HG03135 (cell line): ENCODE measurements at regions not wholly inside any gene's neighbourhood (a gene's known extent, or its start where the extent isn't known, plus 50 kb on each side); places are given as distances from the start of the nearest gene placed in this dataset.
A peak's percentile ranks its signal among the peaks of the same experiment; 100 is the strongest.

ENCODE experiments used
- ATAC-seq: cut with Tn5 transposase; IDR thresholded peaks from one replicate; pipeline ENCODE4 v1.9.1; 2021; ENCODE audit warnings: mild to moderate bottlenecking, moderate library complexity; ENCODE audit not compliant: unreplicated experiment

DNA sequence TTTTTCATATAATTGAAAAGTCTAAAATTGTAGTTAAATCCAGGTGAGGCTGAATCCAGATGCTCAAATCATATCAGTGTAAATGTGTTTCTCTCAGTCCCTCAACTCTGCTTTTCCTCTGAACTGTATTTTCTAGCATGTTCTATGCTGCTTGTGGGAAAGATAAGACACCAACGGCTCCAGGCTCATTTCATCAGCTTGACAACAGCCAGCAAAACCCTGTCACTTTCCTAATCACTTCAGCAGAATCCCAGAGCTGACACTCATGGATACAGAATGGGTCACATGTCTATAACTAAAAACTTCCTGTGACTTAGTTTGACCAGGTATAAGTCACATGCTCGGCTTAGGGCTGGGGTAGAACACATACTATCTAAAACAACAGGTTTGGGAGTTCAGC, 179.4 kb upstream of the ADRA1B start:
- no peak for ATAC-seq

DNA sequence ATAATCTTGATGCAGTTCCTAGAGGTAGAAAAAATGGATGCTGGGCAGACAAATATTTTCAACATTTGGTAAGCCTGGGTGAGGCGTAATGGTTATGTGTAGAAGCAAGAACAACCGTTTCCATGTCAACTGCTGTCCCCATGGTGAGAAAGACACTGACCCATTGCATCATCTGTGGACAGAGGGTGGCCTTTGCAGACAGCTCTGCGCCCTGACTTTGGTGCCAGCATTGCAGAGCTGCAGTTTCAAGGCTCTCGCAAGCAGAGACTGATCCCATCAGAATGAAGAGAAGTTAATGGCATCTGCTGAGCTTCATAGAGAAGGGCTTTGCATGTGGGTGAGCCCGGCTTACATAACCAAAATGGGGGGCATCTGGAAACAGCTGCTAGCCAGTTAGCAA, 179.0 kb upstream of the ADRA1B start:
- no peak for ATAC-seq

DNA sequence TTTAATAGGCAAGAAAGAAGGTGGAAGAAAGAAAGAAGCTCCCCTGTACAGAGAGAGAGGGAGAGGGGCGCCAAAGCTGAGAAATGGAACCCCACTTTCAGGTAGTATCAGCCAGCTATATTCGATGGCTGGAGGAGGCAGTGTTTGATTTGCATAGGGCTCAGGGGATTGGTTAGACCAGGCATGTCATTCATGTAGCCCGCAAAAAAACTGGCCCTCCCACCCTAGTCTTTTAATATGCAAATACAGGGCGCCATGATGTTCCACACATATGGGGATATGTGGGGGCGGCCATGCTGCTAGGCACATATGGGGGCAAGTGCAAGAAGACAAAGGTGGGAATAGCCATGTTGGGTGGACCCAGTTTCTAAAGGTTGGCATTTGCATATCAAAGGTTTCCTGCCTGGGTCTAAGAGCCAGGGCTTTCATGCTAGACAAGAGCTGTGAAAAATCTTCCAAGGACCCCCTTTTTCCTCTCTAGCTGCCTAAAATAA, 174.4 kb upstream of the ADRA1B start:
- ATAC-seq: no peak

DNA sequence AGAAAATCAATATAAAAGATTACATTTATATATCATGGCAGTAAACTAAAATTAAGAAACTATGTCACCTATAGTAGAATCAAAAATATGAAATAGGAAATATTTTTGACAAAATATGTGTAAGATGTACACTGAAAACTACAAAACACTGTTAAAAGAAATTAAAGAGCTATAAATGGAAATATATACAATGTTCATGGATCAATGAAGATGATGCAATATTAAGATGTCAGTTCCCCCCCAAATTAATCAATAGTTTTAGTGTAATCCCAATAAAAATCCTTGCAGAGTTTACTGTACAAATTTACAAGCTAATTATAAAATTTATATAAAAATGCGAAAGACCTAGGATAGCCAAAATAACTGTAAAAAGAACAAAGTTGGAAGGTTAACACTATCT, 173.0 kb upstream of the ADRA1B start:
- no peak for ATAC-seq

DNA sequence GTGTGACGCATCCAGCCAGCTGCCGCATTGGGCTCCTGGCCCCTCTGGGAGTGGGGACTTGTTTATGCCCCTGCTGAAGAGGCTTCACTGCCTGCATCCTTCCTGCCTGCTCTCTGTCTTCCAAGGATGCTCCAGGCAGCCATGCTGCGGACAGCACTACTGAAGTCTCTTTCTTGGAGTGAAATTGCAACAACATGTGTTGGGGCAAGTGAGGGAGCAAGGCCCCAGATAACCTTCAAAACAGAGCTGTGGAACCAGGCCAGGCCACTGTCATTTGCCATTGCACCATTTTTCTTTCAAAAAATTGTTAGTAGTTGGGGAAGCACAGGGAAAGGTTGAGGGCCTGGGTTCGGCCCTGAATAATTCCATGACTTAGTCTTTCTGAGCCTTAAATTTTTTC, 169.6 kb upstream of the ADRA1B start:
- no peak for ATAC-seq

- ATAC-seq: no peak
Measured at GRCh38 chr5:159749146-159749545, 167.1 kb upstream of the ADRA1B start.

GRCh38 chr5:159750226-159750625, 166.1 kb upstream of the ADRA1B start:
- ATAC-seq: no peak

GRCh38 chr5:159751459-159751858, 164.8 kb upstream of the ADRA1B start:
- ATAC-seq: no peak

DNA sequence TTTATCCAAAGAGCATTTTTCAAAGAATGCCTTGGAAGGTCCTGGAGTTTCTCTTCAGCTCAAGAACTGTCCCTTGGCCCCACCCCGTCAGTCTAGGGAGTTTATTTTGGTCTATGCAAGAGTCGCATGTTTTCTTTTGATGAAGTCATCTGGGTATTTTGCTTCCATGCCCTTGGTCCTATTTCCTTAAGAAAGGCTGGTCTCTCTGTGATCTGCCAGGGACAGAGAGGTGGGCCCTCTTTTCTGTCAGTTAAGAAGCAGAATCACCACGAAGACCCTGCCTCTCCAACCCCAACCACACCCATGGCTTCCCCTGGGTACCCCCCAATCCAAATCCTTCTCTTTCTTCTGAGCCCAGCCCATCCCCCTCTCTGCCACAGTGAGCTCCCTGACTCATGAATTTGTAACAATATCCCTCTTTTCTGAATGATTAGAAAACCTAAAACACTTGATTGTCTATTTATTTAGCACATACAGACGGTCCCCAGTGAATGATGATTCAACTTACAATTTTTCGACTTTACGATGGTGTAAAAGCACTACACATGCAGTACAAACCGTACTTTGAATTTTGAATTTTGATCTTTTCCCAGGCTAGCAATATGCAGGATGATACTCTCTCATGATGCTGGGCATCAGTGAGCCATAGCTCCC, 163.5 kb upstream of the ADRA1B start:
- ATAC-seq: no peak

DNA sequence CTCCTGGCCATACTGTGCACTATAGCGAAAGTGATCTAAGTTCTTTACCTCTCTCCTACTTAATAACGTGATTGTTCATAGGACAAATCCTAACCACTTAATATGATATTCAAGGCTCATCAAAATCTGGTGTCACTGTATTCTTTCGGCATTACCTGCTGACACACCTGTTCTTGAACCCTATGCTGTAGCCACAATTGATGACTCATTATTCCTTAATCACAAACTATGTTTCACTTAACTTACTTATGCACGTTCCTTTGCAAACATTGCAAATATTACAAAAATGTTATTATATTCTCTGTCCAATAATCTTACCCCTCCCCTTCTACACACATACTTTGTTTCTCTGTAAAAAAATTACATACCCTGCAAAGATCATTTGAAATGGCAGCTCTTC, 158.1 kb upstream of the ADRA1B start:
- no peak for ATAC-seq

GRCh38 chr5:159759791-159760290, 156.4 kb upstream of the ADRA1B start:
- ATAC-seq: no peak

DNA sequence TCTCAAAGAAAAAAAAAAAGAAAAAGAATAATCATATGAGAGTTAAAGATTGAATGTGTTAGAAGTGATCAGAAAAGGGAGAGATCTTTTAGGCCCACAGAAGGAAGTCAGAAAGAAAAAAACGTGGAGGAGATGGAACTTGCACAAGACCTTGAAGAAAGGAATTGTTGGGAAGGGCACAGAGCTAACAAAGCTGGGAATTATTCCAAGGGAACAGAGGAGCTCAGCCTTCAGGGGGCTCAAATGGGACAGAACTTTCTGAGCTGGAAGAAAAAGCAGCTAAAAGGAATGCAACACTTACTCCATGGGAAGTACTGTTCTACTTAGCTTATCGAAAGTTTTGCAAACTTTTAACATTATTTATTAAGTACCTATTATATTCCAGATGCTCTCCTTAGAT, 153.4 kb upstream of the ADRA1B start:
- no peak for ATAC-seq

DNA sequence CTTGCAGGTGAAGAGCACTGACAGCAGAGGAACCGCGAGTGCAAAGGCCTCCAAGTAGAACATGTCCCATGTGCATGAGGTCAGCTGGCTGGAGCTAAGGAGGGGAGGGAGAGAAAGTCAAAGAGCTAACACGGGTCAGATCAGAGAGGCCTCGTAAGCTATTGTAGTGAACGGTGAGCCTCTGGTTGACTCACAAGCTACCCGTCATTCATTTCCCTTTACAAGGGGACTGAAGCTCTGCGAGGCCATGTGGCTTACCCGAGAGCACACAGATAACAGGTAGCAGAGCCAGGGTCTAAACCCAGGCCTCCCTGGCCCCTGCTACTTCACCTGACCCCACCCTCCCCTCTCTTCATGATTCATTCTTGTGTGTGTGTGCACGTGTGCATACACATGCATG, 152.7 kb upstream of the ADRA1B start:
- no peak for ATAC-seq

GRCh38 chr5:159764283-159765134, 151.8 kb upstream of the ADRA1B start:
- ATAC-seq: no peak

GRCh38 chr5:159765135-159765433, 151.2 kb upstream of the ADRA1B start:
- no peak for ATAC-seq

DNA sequence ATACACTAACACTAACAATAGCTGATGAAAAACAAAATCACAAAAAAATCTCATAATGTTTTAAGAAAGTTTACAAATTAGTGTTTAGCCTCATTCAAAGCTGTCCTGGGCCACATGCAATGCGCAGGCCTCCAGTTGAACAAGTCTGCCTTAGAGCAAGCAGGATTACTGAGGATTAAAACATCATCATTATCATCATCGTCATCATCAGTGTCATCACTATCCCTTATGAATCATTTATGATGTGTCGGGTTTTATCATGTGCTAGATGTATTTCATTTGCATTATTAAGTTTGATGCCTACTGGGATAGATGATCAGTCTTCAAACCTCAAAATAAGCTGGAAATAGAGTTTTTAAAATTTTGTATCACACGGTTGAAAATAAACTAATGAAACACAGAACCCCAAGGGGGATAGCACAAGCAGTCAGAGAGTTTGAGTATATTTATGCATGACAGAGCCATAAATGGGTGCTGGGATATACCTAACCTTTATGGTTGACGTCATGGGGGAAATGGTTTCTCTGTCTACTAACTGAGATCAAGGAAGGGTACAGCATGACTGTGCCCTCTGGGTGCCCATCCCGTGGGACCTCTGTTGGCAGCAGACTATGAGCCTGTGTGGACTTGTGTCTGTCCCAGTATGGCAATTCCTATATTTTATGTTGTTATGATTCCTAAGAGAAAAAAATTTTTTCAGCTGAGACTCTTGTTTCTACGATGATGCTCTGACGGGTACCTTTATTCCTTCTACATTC, 150.3 kb upstream of the ADRA1B start:
- no peak for ATAC-seq

GRCh38 chr5:159768243-159768642, 148.0 kb upstream of the ADRA1B start:
- no peak for ATAC-seq

DNA sequence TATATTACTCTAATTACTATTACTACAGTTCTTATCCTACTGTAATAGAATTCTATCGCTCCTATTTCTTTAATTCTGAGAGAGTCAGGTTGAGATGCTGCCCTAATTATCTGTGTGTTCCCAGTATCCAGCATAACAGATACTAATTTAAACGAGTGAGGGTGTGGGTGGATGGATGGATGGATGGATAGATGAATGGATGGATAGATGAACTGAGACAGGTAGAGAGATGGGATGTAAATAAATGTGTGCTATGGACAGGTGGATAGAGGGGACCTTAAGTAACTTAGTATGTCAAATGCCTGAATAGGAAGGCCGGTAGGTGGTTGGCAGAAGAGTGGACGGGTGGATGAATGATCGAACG, 143.6 kb upstream of the ADRA1B start:
- no peak for ATAC-seq

DNA sequence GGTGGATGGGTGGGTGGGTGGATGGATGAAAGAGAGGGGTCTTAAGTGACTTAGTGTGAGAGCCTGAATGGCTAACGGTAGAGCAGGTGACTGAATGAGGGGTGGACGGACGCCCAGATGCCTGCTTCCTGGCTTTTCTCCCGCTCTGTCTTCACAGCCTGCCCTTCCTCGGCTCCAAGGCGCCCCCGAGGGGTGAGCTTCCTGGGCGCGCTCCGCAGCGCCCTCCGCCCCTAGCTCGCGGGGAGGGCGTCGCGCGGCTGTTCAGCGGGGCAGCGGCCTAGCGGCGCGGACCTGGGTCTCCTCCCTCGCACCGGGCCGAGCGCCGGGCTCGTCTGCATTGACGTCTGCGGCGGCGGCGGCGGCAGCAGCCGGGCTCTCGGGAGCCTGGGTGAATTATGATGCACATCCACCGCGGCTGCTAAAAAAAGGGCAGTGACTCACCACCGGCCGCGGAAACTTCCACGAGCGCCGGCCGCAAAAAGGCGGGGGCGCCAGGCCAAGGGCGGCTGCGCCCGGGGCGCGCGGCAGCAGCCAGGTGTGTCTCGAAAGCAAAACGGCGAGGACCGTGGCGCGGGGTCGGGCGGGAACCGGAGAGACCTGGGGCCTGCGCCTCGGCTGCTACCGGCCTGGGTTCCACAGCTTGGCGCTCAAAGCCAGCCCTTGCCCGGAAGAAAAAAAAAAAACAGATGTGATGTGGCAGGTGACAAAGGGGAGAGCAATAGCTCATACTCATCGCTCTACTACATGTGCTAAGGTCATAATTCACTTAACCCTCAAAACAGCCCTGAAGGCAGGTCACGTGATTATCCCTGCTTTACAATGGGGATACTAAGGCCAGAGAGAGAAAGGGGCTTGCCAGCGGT, 143.0 kb upstream of the ADRA1B start:
- ATAC-seq: peak; percentile 89

DNA sequence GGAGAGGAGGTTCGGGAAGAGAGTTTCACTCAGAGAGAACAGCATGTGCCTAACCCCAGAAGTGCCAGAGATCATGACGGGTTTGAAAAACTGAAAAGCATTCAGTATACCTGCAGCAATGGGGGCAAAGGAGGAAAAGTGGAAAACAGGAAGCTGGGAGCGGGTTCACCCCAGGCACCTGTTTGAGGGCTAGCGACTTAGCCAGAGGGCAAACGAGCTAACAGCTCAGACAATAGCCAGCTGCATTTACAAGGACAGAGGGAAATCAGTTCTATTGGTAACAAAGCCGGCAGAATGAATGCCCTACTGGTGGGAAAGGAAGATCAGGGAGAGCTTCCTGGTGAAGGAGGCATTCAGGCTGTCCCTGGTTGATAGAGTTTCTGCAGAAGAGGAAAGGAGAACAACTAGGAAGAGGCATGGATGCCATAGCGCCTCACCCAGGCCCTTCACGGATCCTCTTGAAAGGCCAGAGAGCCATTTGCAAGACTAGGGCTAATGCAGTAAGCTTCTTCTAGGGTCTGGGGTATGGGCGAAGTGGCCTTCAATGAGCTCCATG, 141.7 kb upstream of the ADRA1B start:
- ATAC-seq: no peak
